Panc1 (cell line): ENCODE measurements at regions not wholly inside any gene's neighbourhood (a gene's known extent, or its start where the extent isn't known, plus 50 kb on each side); places are given as distances from the start of the nearest gene placed in this dataset.

Experiments
- ATAC-seq: fragments of 200-7000 bp; cut with Tn5 transposase; 2 replicates; pipeline ENCODE4 v1.9.1; 2020; ENCODE audit warnings: mild to moderate bottlenecking, moderate library complexity
- BruUV-seq: library from RNA; stranded (reverse); fragments of 400-500 nt; replicated peaks from 2 replicates; lab custom pipeline; 2021; lab: Mats Ljungman, UMichigan
- CTCF ChIA-PET: fragments of 300-600 bp; sonication (Branson Sonifier 250); formaldehyde crosslinking; loops from one replicate; lab custom pipeline; 2022; ENCODE audit warnings: antibody characterized with exemption; lab: Charles Lee
- POLR2A ChIA-PET: fragments of 300-600 bp; sonication (Branson Sonifier 250); formaldehyde crosslinking; loops from one replicate; lab custom pipeline; 2022; ENCODE audit warnings: antibody characterized with exemption; lab: Charles Lee
- DNase-seq: peaks from one replicate; pipeline ENCODE4 v3.0.0-alpha.2; 2010; ENCODE audit warnings: low read depth, low spot score
- H3K27ac ChIP-seq: 2 replicates; pipeline ENCODE4 v1.5.1; 2011; ENCODE audit warnings: mild to moderate bottlenecking, low read length, inconsistent platforms
- H3K27me3 ChIP-seq: fragments of 200-500 bp; sonication (Bioruptor generic); 2 replicates; pipeline ENCODE4 v1.6.0; 2014; ENCODE audit warnings: low read length, inconsistent platforms; ENCODE audit not compliant: control insufficient read depth, insufficient read depth
- H3K36me3 ChIP-seq: fragments of 200-500 bp; sonication (Bioruptor generic); 2 replicates; pipeline ENCODE4 v1.5.1; 2014; ENCODE audit warnings: inconsistent platforms, mild to moderate bottlenecking, low read length, moderate library complexity; ENCODE audit not compliant: control insufficient read depth, insufficient read depth
- H3K4me1 ChIP-seq: 2 replicates; pipeline ENCODE4 v1.5.1; 2011; ENCODE audit warnings: inconsistent platforms, mild to moderate bottlenecking, low read length, moderate library complexity; ENCODE audit not compliant: control insufficient read depth, insufficient read depth
- H3K4me3 ChIP-seq, 2 experiments: 2 replicates each; pipeline ENCODE4 v1.5.1; 2011 to 2012; ENCODE audit warnings: low read depth in 2 of 2, low read length in 2 of 2, mild to moderate bottlenecking in 2 of 2, inconsistent platforms in 1 of 2, moderate library complexity in 1 of 2
- H3K9me3 ChIP-seq: fragments of 200-500 bp; sonication (Bioruptor generic); 2 replicates; pipeline ENCODE4 v1.5.1; 2014; ENCODE audit warnings: low read depth, mild to moderate bottlenecking, inconsistent platforms, low read length, moderate library complexity; ENCODE audit not compliant: control insufficient read depth, insufficient read depth
- CTCF ChIP-seq: fragments of 450-650 bp; IDR thresholded peaks from 2 replicates; pipeline ENCODE4 v1.5.1; 2017; ENCODE audit warnings: mild to moderate bottlenecking
- POLR2AphosphoS5 ChIP-seq: IDR thresholded peaks from 2 replicates; pipeline ENCODE4 v1.6.1; 2012; ENCODE audit warnings: mild to moderate bottlenecking, low read depth, low read length, moderate library complexity
- SIN3A ChIP-seq: IDR thresholded peaks from 2 replicates; pipeline ENCODE4 v1.6.1; 2012; ENCODE audit warnings: low read depth, mild to moderate bottlenecking, low read length, moderate library complexity, borderline replicate concordance; ENCODE audit not compliant: insufficient read depth
- TCF7L2 ChIP-seq: IDR thresholded peaks from 2 replicates; pipeline ENCODE4 v1.6.1; 2011; ENCODE audit warnings: mild to moderate bottlenecking, low read depth, low read length, inconsistent platforms
- in situ Hi-C: cut with HindIII; loops from 2 replicates; pipeline ENCODE4 v1.10.0; 2016; ENCODE audit warnings: low sequenced_read_pairs, low pct_unique_long_range_greater_than_20kb
- intact Hi-C: fragments of 100-400 bp; cut with micrococcal nuclease; formaldehyde crosslinking; loops from one replicate; pipeline ENCODE4 v1.10.0; 2022; ENCODE audit not compliant: unreplicated experiment
- TF ChIP-seq, protein P1 (sequence below), 2 experiments: IDR thresholded peaks; 2 replicates each; pipeline ENCODE4 v1.6.1; 2011 to 2012; ENCODE audit warnings: low read depth in 2 of 2, control low read depth in 1 of 2, low read length in 1 of 2, mild to moderate bottlenecking in 1 of 2, moderate library complexity in 1 of 2; ENCODE audit not compliant: insufficient read depth in 1 of 2

DNA sequence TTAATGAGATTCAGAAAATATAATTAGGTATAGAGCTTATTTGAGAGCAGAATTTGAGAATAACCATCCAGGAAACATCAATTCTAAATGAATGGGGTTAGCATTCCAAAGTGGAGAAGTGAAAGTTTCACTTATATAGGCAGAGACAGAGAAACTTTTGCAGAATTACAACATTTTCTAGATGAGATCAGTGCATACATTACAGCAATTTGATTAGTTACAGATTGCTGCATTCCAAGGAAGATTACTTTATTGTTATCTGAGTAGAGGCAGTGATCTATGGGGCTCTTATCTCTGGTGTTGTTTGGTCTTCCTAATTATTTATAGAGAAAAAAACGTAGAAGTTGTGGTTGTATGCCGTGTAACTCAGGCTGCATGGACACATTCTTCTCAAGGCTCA, 373.8 kb upstream of the SYT4 start:
- in situ Hi-C loops, result no loop called here
- intact Hi-C loops, result no loop called here
- no peak for DNase-seq
- POLR2A ChIA-PET, result no interaction called here
- Histone ChIP-seq H3K4me1 (no peaks in the 10 kb centered on the region), H3K4me3 (no peak overlapping the region), H3K27ac (no peak overlapping the region), H3K36me3 (no peaks in the 10 kb centered on the region), H3K9me3 (no peaks in the 10 kb centered on the region), H3K27me3 (no peaks in the 10 kb centered on the region)
- TF ChIP-seq, protein P1, sequence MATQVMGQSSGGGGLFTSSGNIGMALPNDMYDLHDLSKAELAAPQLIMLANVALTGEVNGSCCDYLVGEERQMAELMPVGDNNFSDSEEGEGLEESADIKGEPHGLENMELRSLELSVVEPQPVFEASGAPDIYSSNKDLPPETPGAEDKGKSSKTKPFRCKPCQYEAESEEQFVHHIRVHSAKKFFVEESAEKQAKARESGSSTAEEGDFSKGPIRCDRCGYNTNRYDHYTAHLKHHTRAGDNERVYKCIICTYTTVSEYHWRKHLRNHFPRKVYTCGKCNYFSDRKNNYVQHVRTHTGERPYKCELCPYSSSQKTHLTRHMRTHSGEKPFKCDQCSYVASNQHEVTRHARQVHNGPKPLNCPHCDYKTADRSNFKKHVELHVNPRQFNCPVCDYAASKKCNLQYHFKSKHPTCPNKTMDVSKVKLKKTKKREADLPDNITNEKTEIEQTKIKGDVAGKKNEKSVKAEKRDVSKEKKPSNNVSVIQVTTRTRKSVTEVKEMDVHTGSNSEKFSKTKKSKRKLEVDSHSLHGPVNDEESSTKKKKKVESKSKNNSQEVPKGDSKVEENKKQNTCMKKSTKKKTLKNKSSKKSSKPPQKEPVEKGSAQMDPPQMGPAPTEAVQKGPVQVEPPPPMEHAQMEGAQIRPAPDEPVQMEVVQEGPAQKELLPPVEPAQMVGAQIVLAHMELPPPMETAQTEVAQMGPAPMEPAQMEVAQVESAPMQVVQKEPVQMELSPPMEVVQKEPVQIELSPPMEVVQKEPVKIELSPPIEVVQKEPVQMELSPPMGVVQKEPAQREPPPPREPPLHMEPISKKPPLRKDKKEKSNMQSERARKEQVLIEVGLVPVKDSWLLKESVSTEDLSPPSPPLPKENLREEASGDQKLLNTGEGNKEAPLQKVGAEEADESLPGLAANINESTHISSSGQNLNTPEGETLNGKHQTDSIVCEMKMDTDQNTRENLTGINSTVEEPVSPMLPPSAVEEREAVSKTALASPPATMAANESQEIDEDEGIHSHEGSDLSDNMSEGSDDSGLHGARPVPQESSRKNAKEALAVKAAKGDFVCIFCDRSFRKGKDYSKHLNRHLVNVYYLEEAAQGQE (IDR thresholded peaks at IDR 0.05; ENCODE audit: insufficient read depth in 1 of 2, low read depth in 2 of 2, low read length in 1 of 2), result no peak
- no peak for TF ChIP-seq POLR2AphosphoS5
- no peak for TF ChIP-seq TCF7L2
- TF ChIP-seq SIN3A, result no peak
- TF ChIP-seq CTCF, result no peak
- no peak for ATAC-seq
- CTCF ChIA-PET, result no interaction called here
- BruUV-seq, result no TSS peak

DNA sequence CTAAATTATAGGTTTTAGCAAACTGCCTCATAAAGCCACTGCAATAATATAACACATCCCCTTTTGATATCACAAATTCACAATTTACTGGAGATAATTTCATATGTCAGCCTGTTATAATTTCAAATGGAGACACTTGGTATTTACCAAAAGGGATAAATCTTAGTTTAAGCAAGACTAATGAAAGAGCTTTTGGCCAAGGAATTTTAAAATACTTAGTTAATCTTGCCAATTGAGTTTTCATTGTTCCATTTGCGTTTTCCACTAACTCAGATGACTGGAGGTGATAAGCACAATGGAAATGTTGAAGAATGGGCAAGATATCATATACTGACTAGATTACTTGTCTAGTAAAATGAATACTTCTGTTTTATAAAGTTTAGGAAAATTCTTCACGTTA, 379.3 kb upstream of the SYT4 start:
- Histone ChIP-seq H3K4me3 (no peak overlapping the region), H3K27ac (no peak overlapping the region), H3K4me1 (no peaks in the 10 kb centered on the region), H3K9me3 (no peaks in the 10 kb centered on the region), H3K36me3 (no peaks in the 10 kb centered on the region), H3K27me3 (no peaks in the 10 kb centered on the region)
- TF ChIP-seq, protein P1 (IDR thresholded peaks at IDR 0.05; ENCODE audit: insufficient read depth in 1 of 2, low read depth in 2 of 2, low read length in 1 of 2), result no peak
- TF ChIP-seq TCF7L2, result no peak
- TF ChIP-seq POLR2AphosphoS5, result no peak
- no peak for TF ChIP-seq CTCF
- POLR2A ChIA-PET, result no interaction called here
- ATAC-seq, result no peak
- DNase-seq, result no peak
- intact Hi-C loops, result no loop called here
- no TSS peak for BruUV-seq
- in situ Hi-C loops, result no loop called here
- CTCF ChIA-PET, result no interaction called here
